Nephron (organoid): ENCODE measurements at regions not wholly inside any gene's neighbourhood (a gene's known extent, or its start where the extent isn't known, plus 50 kb on each side); places are given as distances from the start of the nearest gene placed in this dataset.

Experiments
- H3K27ac Mint-ChIP-seq, 3 experiments: 2 replicates each; pipeline ENCODE4 v1.8.0; 2020; ENCODE audit warnings: mixed read lengths in 3 of 3, mild to moderate bottlenecking in 2 of 3, moderate library complexity in 1 of 3
- H3K27me3 Mint-ChIP-seq: 2 replicates; pipeline ENCODE4 v1.8.0; 2021; ENCODE audit warnings: low read depth, mild to moderate bottlenecking, moderate library complexity, mixed read lengths
- H3K36me3 Mint-ChIP-seq: 2 replicates; pipeline ENCODE4 v1.8.0; 2020; ENCODE audit warnings: low read depth, mixed read lengths
- H3K4me1 Mint-ChIP-seq: 2 replicates; pipeline ENCODE4 v1.8.0; 2020; ENCODE audit warnings: mixed read lengths
- H3K4me3 Mint-ChIP-seq, 3 experiments: 2 replicates each; pipeline ENCODE4 v1.8.0; 2020; ENCODE audit warnings: mild to moderate bottlenecking in 3 of 3, mixed read lengths in 3 of 3, moderate library complexity in 2 of 3
- H3K9me3 Mint-ChIP-seq: 2 replicates; pipeline ENCODE4 v1.8.0; 2020; ENCODE audit warnings: mixed read lengths
- CTCF ChIP-seq, 3 experiments: fragments of 200-600 bp; sonication (generic); IDR thresholded peaks; one replicate each; pipeline ENCODE4 v1.5.0; 2021; ENCODE audit warnings: antibody characterized with exemption in 3 of 3; ENCODE audit not compliant: unreplicated experiment in 3 of 3

GRCh38 chr6:113359155-113360140 is 497.7 kb upstream of the MARCKS start:
- TF ChIP-seq CTCF (IDR thresholded peaks at IDR 0.05; ENCODE audit: unreplicated experiment in 3 of 3): no peak
- no peak overlapping the region for H3K4me3 Mint-ChIP-seq
- no peaks in the 10 kb centered on the region for H3K36me3 Mint-ChIP-seq
- no peaks in the 10 kb centered on the region for H3K9me3 Mint-ChIP-seq
- H3K4me1 Mint-ChIP-seq: peaks cover 19% of the 10 kb centered on the region
- no peaks in the 10 kb centered on the region for H3K27me3 Mint-ChIP-seq
- H3K27ac Mint-ChIP-seq: peak overlapping the region in 2 of 3 experiments; percentile 56 to 68

GRCh38 chr6:113361014-113361645 is 496.0 kb upstream of the MARCKS start:
- peak overlapping the region in 2 of 3 experiments; percentile 36 to 65 for H3K27ac Mint-ChIP-seq
- H3K36me3 Mint-ChIP-seq: no peaks in the 10 kb centered on the region
- no peaks in the 10 kb centered on the region for H3K27me3 Mint-ChIP-seq
- H3K4me3 Mint-ChIP-seq: no peak overlapping the region
- H3K4me1 Mint-ChIP-seq: peaks cover 19% of the 10 kb centered on the region
- TF ChIP-seq CTCF (IDR thresholded peaks at IDR 0.05; ENCODE audit: unreplicated experiment in 3 of 3): no peak
- no peaks in the 10 kb centered on the region for H3K9me3 Mint-ChIP-seq

- Mint-ChIP-seq H3K27ac (peak overlapping the region; percentile 8 to 36 (median 13)), H3K4me3 (no peak overlapping the region), H3K27me3 (no peaks in the 10 kb centered on the region), H3K36me3 (no peaks in the 10 kb centered on the region), H3K9me3 (no peaks in the 10 kb centered on the region), H3K4me1 (peaks cover 19% of the 10 kb centered on the region)
- TF ChIP-seq CTCF (IDR thresholded peaks at IDR 0.05; ENCODE audit: unreplicated experiment in 3 of 3): no peak
Measured at GRCh38 chr6:113362301-113363047, 494.7 kb upstream of the MARCKS start.

GRCh38 chr6:113363048-113363798 is 493.9 kb upstream of the MARCKS start:
- peaks cover 19% of the 10 kb centered on the region for H3K4me1 Mint-ChIP-seq
- TF ChIP-seq CTCF (IDR thresholded peaks at IDR 0.05; ENCODE audit: unreplicated experiment in 3 of 3): no peak

GRCh38 chr6:113363866-113364265 is 493.3 kb upstream of the MARCKS start:
- H3K36me3 Mint-ChIP-seq: no peaks in the 10 kb centered on the region
- TF ChIP-seq CTCF (IDR thresholded peaks at IDR 0.05; ENCODE audit: unreplicated experiment in 3 of 3): no peak
- no peak overlapping the region for H3K4me3 Mint-ChIP-seq

More at GRCh38 chr6:113363048-113363798, 493.9 kb upstream of the MARCKS start:
- H3K9me3 Mint-ChIP-seq: no peaks in the 10 kb centered on the region
- no peaks in the 10 kb centered on the region for H3K27me3 Mint-ChIP-seq
- no peaks in the 10 kb centered on the region for H3K36me3 Mint-ChIP-seq
- H3K27ac Mint-ChIP-seq: peak overlapping the region; percentile 8 to 36 (median 13)
- no peak overlapping the region for H3K4me3 Mint-ChIP-seq

More at GRCh38 chr6:113363866-113364265, 493.3 kb upstream of the MARCKS start:
- no peak overlapping the region for H3K27ac Mint-ChIP-seq
- H3K4me1 Mint-ChIP-seq: peaks cover 19% of the 10 kb centered on the region
- no peaks in the 10 kb centered on the region for H3K27me3 Mint-ChIP-seq
- H3K9me3 Mint-ChIP-seq: no peaks in the 10 kb centered on the region
